ENCODE measurements at regions not wholly inside any gene's neighbourhood (a gene's known extent, or its start where the extent isn't known, plus 50 kb on each side); places are given as distances from the start of the nearest gene placed in this dataset.

GRCh38 chr5:58069016-58069705 lies 390.7 kb downstream of the PLK2 start:
- H3K79me2 ChIP-seq (ENCODE audit: control insufficient read depth, low read length): no peaks in the 10 kb centered on the region
- no peaks in the 10 kb centered on the region for H3K4me1 ChIP-seq (ENCODE audit: control insufficient read depth, low read length)
- H3K36me3 ChIP-seq (ENCODE audit: control insufficient read depth, low read length): no peaks in the 10 kb centered on the region
- H3K27me3 ChIP-seq (ENCODE audit: control insufficient read depth, low read length): no peaks in the 10 kb centered on the region
- H3K27ac ChIP-seq (ENCODE audit: low read depth, low read length): no peak overlapping the region
- no peaks in the 10 kb centered on the region for H3K9me3 ChIP-seq (ENCODE audit: control insufficient read depth, insufficient read depth, low read length)
- H3K4me2 ChIP-seq (ENCODE audit: low read length): no peak overlapping the region
- H3K4me3 ChIP-seq (ENCODE audit: low read length): no peak overlapping the region
- H3F3A ChIP-seq (ENCODE audit: control insufficient read depth, insufficient read depth): no peaks in the 10 kb centered on the region
- no peaks in the 10 kb centered on the region for H3K9me2 ChIP-seq (replicated peaks; ENCODE audit: control insufficient read depth, low read length)
- TF ChIP-seq CTCF (IDR thresholded peaks at IDR 0.05; ENCODE audit: low read depth, low read length, poor library complexity, severe bottlenecking) (no peak), EZH2phosphoT487 (IDR thresholded peaks at IDR 0.05; ENCODE audit: borderline replicate concordance, low read length) (no peak)
- no peaks in the 10 kb centered on the region for H4K20me1 ChIP-seq (ENCODE audit: control insufficient read depth, insufficient read depth, low read depth, low read length)

DNA sequence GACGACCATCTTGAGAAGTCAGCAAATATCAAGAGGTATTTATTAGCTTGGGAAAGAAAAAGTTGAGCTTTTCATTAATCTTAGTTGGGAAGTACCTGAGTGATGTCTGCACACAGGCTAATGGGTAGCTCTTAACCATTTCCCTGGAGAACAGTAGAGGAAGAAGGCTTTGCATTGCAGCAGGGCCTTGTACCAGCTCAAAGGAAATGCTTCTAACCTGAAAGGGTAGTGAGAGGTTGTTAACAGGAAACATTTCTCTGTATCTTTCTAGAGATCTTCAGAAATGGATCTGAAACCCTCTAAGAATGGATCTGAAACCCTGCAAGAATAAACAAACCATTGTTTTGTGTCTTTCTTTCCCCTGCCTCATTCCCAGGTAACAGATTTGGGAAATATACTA lies 393.3 kb downstream of the PLK2 start:
- no peak overlapping the region for H3K4me2 ChIP-seq (ENCODE audit: low read length)
- H4K20me1 ChIP-seq (ENCODE audit: control insufficient read depth, insufficient read depth, low read depth, low read length): no peaks in the 10 kb centered on the region
- TF ChIP-seq CTCF (IDR thresholded peaks at IDR 0.05; ENCODE audit: low read depth, low read length, poor library complexity, severe bottlenecking): no peak
- TF ChIP-seq EZH2phosphoT487 (IDR thresholded peaks at IDR 0.05; ENCODE audit: borderline replicate concordance, low read length): no peak
- H3K79me2 ChIP-seq (ENCODE audit: control insufficient read depth, low read length): no peaks in the 10 kb centered on the region
- H3K36me3 ChIP-seq (ENCODE audit: control insufficient read depth, low read length): no peaks in the 10 kb centered on the region
- H3K4me1 ChIP-seq (ENCODE audit: control insufficient read depth, low read length): no peaks in the 10 kb centered on the region
- no peaks in the 10 kb centered on the region for H3F3A ChIP-seq (ENCODE audit: control insufficient read depth, insufficient read depth)
- H3K4me3 ChIP-seq (ENCODE audit: low read length): no peak overlapping the region
- H3K9me3 ChIP-seq (ENCODE audit: control insufficient read depth, insufficient read depth, low read length): no peaks in the 10 kb centered on the region
- no peaks in the 10 kb centered on the region for H3K9me2 ChIP-seq (replicated peaks; ENCODE audit: control insufficient read depth, low read length)
- no peaks in the 10 kb centered on the region for H3K27me3 ChIP-seq (ENCODE audit: control insufficient read depth, low read length)
- no peak overlapping the region for H3K27ac ChIP-seq (ENCODE audit: low read depth, low read length)

DNA sequence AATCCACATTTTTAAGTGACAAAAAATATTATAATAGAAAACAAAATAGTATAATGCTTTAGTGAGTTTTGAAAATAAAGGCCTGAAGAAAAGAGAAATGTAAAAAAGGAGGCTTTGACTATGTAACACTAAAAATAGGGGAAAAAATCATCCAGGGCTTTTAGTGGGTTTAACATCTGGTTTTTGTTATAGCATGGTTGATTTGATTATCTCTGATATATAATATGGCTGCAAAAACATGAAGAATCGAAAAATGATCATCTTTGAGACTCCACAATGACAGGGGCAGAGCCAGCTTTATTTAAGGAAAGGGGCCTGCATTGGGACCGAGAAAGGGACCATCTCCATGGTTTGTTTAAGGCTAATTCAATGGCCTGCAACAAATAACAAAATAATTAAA lies 393.8 kb downstream of the PLK2 start:
- H3K36me3 ChIP-seq (ENCODE audit: control insufficient read depth, low read length): no peaks in the 10 kb centered on the region
- H3K9me3 ChIP-seq (ENCODE audit: control insufficient read depth, insufficient read depth, low read length): no peaks in the 10 kb centered on the region
- no peak overlapping the region for H3K4me3 ChIP-seq (ENCODE audit: low read length)
- no peaks in the 10 kb centered on the region for H3K9me2 ChIP-seq (replicated peaks; ENCODE audit: control insufficient read depth, low read length)
- no peaks in the 10 kb centered on the region for H3K79me2 ChIP-seq (ENCODE audit: control insufficient read depth, low read length)
- H3K27me3 ChIP-seq (ENCODE audit: control insufficient read depth, low read length): no peaks in the 10 kb centered on the region
- no peak overlapping the region for H3K27ac ChIP-seq (ENCODE audit: low read depth, low read length)
- no peaks in the 10 kb centered on the region for H3K4me1 ChIP-seq (ENCODE audit: control insufficient read depth, low read length)
- H3F3A ChIP-seq (ENCODE audit: control insufficient read depth, insufficient read depth): no peaks in the 10 kb centered on the region
- TF ChIP-seq EZH2phosphoT487 (IDR thresholded peaks at IDR 0.05; ENCODE audit: borderline replicate concordance, low read length): no peak
- TF ChIP-seq CTCF (IDR thresholded peaks at IDR 0.05; ENCODE audit: low read depth, low read length, poor library complexity, severe bottlenecking): no peak
- no peak overlapping the region for H3K4me2 ChIP-seq (ENCODE audit: low read length)
- no peaks in the 10 kb centered on the region for H4K20me1 ChIP-seq (ENCODE audit: control insufficient read depth, insufficient read depth, low read depth, low read length)

All from DOHH2 (cell line).